Gastrocnemius medialis (tissue), 4 donors: ENCODE measurements at regions not wholly inside any gene's neighbourhood (a gene's known extent, or its start where the extent isn't known, plus 50 kb on each side); places are given as distances from the start of the nearest gene placed in this dataset.

Experiments used
- ATAC-seq, 2 donors: fragments of 150-250 bp; one replicate each; pipeline ENCODE4 v1.9.1; 2016
- DNase-seq, 2 donors: peaks; one replicate each; pipeline ENCODE4 v3.0.0-alpha.2; 2019
- H3K27ac ChIP-seq, 4 donors: fragments of 200-600 bp; sonication (generic); 1 replicate in 1 of 4; 2 replicates in 3 of 4; pipeline ENCODE4 v1.5.1; 2016 to 2018; ENCODE audit warnings: mild to moderate bottlenecking in 2 of 4, moderate library complexity in 1 of 4
- H3K27me3 ChIP-seq, 3 donors: fragments of 200-600 bp; sonication (generic) in 2 of 3; 1 replicate in 1 of 3; 2 replicates in 2 of 3; pipeline versions ENCODE4 v1.5.1 to v1.6.0; 2016 to 2019; ENCODE audit warnings: mild to moderate bottlenecking in 1 of 3, moderate library complexity in 1 of 3
- H3K36me3 ChIP-seq, 2 donors: fragments of 200-600 bp; sonication (generic) in 1 of 2; one replicate each; pipeline ENCODE4 v1.5.1; 2017 to 2018
- H3K4me1 ChIP-seq, 2 donors: fragments of 200-600 bp; sonication (generic) in 1 of 2; one replicate each; pipeline ENCODE4 v1.5.1; 2016 to 2017; ENCODE audit warnings: mild to moderate bottlenecking in 2 of 2
- H3K4me3 ChIP-seq, 4 donors: fragments of 200-600 bp; sonication (generic) in 3 of 4; 1 replicate in 1 of 4; 2 replicates in 3 of 4; pipeline ENCODE4 v1.5.1; 2016 to 2019; ENCODE audit warnings: mild to moderate bottlenecking in 2 of 4
- H3K9me3 ChIP-seq, 3 donors: fragments of 200-600 bp; sonication (generic) in 2 of 3; 1 replicate in 1 of 3; 2 replicates in 2 of 3; pipeline ENCODE4 v1.5.1; 2016 to 2019
- POLR2A ChIP-seq, 2 donors: fragments of 450-650 bp; IDR thresholded peaks; one replicate each; pipeline ENCODE4 v1.6.1; 2017; ENCODE audit warnings: antibody characterized with exemption in 2 of 2, mild to moderate bottlenecking in 2 of 2, moderate library complexity in 2 of 2
- in situ Hi-C, 4 donors: fragments of 200-750 bp; cut with MboI; loops; one replicate each; pipeline versions ENCODE4 v1.15.0 to v1.8.0; 2017; ENCODE audit warnings: low sequenced_read_pairs in 4 of 4
- intact Hi-C: fragments of 100-400 bp; cut with DNase I; formaldehyde crosslinking; loops from one replicate; pipeline ENCODE4 v1.15.1; 2023; ENCODE audit warnings: low total_unique reads
- TF ChIP-seq, protein P1 (sequence below), 5 experiments: fragments of 450-650 bp in 3 of 5; fragments of 200-600 bp in 2 of 5; sonication (generic) in 2 of 5; IDR thresholded peaks in 4 of 5; conservative IDR thresholded peaks in 1 of 5; 1 replicate in 4 of 5; 2 replicates in 1 of 5; pipeline ENCODE4 v1.5.1; 2016 to 2019; ENCODE audit warnings: antibody characterized with exemption in 5 of 5, mild to moderate bottlenecking in 3 of 5, moderate library complexity in 3 of 5

DNA sequence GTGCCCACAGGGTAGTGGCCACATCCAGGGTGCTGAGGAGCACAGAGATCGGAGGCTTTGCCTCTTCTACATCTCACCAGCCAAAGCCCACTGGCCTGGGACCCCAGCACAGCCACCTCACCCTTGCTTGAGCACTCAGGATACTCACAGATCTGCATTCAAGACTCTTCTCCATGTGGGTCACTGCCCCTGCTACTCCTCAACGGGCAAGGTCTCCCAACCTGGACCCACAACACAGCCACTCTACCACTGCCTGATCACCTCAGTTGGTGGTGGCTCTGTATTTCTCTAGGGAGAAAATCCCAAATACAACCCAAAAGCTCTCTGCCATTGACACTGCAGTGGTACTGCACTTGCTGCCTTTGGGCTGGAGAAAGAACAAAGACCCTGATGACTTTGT lies 190.3 kb upstream of the KLHL4 start:
- Histone ChIP-seq H3K4me1 (no peaks in the 10 kb centered on the region), H3K9me3 (no peaks in the 10 kb centered on the region), H3K27me3 (no peaks in the 10 kb centered on the region), H3K36me3 (no peaks in the 10 kb centered on the region), H3K27ac (no peak overlapping the region), H3K4me3 (no peak overlapping the region)
- no peak for ATAC-seq
- in situ Hi-C loops, result loop anchor here in 1 of 4 donors (25.0 kb wide), 1 partner anchor 335 kb away; no protein-coding TSS in a partner anchor
- no peak for DNase-seq
- TF ChIP-seq POLR2A (IDR thresholded peaks at IDR 0.05), result no peak
- TF ChIP-seq, protein P1, sequence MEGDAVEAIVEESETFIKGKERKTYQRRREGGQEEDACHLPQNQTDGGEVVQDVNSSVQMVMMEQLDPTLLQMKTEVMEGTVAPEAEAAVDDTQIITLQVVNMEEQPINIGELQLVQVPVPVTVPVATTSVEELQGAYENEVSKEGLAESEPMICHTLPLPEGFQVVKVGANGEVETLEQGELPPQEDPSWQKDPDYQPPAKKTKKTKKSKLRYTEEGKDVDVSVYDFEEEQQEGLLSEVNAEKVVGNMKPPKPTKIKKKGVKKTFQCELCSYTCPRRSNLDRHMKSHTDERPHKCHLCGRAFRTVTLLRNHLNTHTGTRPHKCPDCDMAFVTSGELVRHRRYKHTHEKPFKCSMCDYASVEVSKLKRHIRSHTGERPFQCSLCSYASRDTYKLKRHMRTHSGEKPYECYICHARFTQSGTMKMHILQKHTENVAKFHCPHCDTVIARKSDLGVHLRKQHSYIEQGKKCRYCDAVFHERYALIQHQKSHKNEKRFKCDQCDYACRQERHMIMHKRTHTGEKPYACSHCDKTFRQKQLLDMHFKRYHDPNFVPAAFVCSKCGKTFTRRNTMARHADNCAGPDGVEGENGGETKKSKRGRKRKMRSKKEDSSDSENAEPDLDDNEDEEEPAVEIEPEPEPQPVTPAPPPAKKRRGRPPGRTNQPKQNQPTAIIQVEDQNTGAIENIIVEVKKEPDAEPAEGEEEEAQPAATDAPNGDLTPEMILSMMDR (IDR thresholded peaks at IDR 0.05 in 4 of 5, conservative IDR thresholded peaks at IDR 0.05 in 1 of 5), result no peak
- intact Hi-C loops, result no loop called here

DNA sequence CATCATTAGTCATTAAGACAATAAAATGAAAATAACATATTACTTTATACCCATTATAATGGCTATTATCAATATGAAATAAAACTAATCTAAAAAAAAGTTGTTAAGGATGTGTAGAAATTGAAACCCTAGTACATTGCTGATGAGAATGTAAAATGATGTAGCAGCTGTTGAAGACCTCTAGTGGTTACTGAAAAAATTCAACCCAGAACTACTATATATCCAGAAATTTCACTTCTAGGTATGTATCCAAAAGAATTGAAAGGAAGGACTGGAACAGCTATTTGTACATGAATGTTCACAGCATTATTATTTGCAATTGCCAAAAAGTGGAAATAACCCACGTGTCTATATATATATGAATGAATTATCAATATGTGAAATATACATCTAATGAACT lies 180.3 kb upstream of the KLHL4 start:
- TF ChIP-seq POLR2A (IDR thresholded peaks at IDR 0.05), result no peak
- TF ChIP-seq, protein P1 (IDR thresholded peaks at IDR 0.05 in 4 of 5, conservative IDR thresholded peaks at IDR 0.05 in 1 of 5), result no peak
- DNase-seq (no peak), ATAC-seq (no peak)
- no peaks in the 10 kb centered on the region for H3K9me3 ChIP-seq
- no peaks in the 10 kb centered on the region for H3K36me3 ChIP-seq
- H3K27ac ChIP-seq, result no peak overlapping the region
- no peak overlapping the region for H3K4me3 ChIP-seq
- no peaks in the 10 kb centered on the region for H3K4me1 ChIP-seq
- in situ Hi-C loops (loop anchor here in 1 of 4 donors (25.0 kb wide), 1 partner anchor 325 kb away; no protein-coding TSS in a partner anchor), intact Hi-C loops (loop anchor here (10.0 kb wide), 1 partner anchor 328 kb away; no protein-coding TSS in a partner anchor)
- no peaks in the 10 kb centered on the region for H3K27me3 ChIP-seq

DNA sequence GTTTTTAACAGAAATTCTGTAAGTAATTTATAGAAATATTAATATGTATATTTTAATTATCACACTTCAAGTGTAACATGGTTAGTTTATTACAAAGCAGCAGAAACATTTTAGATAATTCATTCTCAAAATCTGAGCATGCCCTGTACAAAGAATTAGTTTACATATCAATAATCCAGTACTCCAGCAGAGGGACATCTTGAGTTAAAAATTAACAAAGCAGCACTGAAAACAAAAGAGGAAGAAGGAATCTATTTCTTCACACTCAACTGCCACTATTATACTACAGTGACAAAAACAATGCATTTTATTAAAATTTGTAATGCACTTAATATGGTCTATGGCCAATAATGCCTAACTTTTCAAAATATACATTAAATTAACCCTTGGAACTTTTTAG lies 179.1 kb upstream of the KLHL4 start:
- Histone ChIP-seq H3K27ac (no peak overlapping the region), H3K4me3 (no peak overlapping the region), H3K27me3 (no peaks in the 10 kb centered on the region), H3K4me1 (no peaks in the 10 kb centered on the region), H3K36me3 (no peaks in the 10 kb centered on the region), H3K9me3 (no peaks in the 10 kb centered on the region)
- ATAC-seq (no peak), DNase-seq (no peak)
- TF ChIP-seq, protein P1 (IDR thresholded peaks at IDR 0.05 in 4 of 5, conservative IDR thresholded peaks at IDR 0.05 in 1 of 5), result no peak
- TF ChIP-seq POLR2A (IDR thresholded peaks at IDR 0.05), result no peak
- in situ Hi-C loops (loop anchor here in 1 of 4 donors (25.0 kb wide), 1 partner anchor 324 kb away; no protein-coding TSS in a partner anchor), intact Hi-C loops (loop anchor here (10.0 kb wide), 1 partner anchor 326 kb away; no protein-coding TSS in a partner anchor)

DNA sequence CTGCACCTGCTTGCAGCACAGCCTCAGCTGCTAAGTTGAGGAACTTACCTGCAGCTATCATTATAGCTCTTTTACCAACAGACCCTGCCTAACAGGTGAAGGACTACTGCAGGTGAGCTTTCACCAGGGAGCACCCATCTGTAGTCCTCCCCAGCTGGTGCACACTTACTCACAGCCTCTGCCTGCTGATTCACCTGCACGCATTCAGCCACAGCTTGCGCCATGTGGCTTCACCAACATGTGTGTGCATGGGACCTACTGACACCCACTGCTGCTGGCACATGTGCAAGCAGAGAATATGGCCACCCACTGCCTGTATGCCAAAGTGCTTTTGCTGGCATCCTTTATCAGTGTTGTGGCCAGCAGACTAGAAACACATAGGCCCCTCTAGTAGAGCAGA lies 146.7 kb upstream of the KLHL4 start:
- Histone ChIP-seq H3K27me3 (no peaks in the 10 kb centered on the region), H3K27ac (no peak overlapping the region), H3K4me1 (no peaks in the 10 kb centered on the region), H3K4me3 (no peak overlapping the region), H3K36me3 (no peaks in the 10 kb centered on the region), H3K9me3 (no peaks in the 10 kb centered on the region)
- DNase-seq, result no peak
- intact Hi-C loops (no loop called here), in situ Hi-C loops (no loop called here)
- no peak for ATAC-seq
- TF ChIP-seq POLR2A (IDR thresholded peaks at IDR 0.05), result no peak
- TF ChIP-seq, protein P1 (IDR thresholded peaks at IDR 0.05 in 4 of 5, conservative IDR thresholded peaks at IDR 0.05 in 1 of 5), result no peak

DNA sequence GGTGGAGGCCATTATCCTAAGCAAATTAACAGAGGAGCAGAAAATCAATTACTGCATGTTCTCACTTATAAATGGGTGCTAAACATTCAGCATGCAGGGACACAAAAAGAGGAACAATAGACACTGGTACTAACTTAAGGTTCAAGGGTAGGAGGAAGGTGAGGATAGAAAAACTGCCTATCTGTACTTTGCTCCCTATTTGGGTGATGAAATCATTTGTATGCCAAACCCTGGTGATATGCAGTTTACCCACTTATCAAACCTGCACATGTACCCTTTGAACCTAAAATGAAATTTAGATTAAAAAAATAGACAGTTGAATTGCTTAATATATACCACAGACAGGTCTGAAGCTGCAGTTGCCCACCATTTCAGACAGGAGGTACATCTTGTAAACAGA lies 143.3 kb upstream of the KLHL4 start:
- DNase-seq (no peak), ATAC-seq (no peak)
- intact Hi-C loops (no loop called here), in situ Hi-C loops (no loop called here)
- H3K4me1 ChIP-seq, result no peaks in the 10 kb centered on the region
- no peak overlapping the region for H3K4me3 ChIP-seq
- H3K27me3 ChIP-seq, result no peaks in the 10 kb centered on the region
- H3K27ac ChIP-seq, result no peak overlapping the region
- H3K36me3 ChIP-seq, result no peaks in the 10 kb centered on the region
- H3K9me3 ChIP-seq, result no peaks in the 10 kb centered on the region
- TF ChIP-seq POLR2A (IDR thresholded peaks at IDR 0.05), result no peak
- TF ChIP-seq, protein P1 (IDR thresholded peaks at IDR 0.05 in 4 of 5, conservative IDR thresholded peaks at IDR 0.05 in 1 of 5), result no peak
